Activated CD8-positive, alpha-beta T cell treated with anti-CD3 and anti-CD28 coated beads for 36 hours (primary cell): ENCODE measurements at regions not wholly inside any gene's neighbourhood (a gene's known extent, or its start where the extent isn't known, plus 50 kb on each side); places are given as distances from the start of the nearest gene placed in this dataset.

Experiments used
- ATAC-seq: fragments of 200-7000 bp; cut with Tn5 transposase; one replicate; pipeline ENCODE4 v1.10.0; 2021; ENCODE audit warnings: mild to moderate bottlenecking, moderate library complexity
- CTCF ChIA-PET: fragments of 350-600 bp; sonication (Branson Sonifier 250); formaldehyde crosslinking; loops from one replicate; lab custom pipeline; 2021; ENCODE audit warnings: antibody characterized with exemption; lab: Charles Lee
- POLR2A ChIA-PET: fragments of 350-600 bp; sonication (Branson Sonifier 250); formaldehyde crosslinking; loops from one replicate; lab custom pipeline; 2021; ENCODE audit warnings: antibody characterized with exemption; lab: Charles Lee
- DNase-seq: peaks from one replicate; pipeline ENCODE4 v3.0.0-alpha.2; 2020
- H3K27ac Mint-ChIP-seq: one replicate; pipeline ENCODE4 v1.8.0; 2021; ENCODE audit warnings: mild to moderate bottlenecking, mixed read lengths
- H3K27me3 Mint-ChIP-seq: one replicate; pipeline ENCODE4 v1.8.0; 2021; ENCODE audit warnings: mixed read lengths
- H3K36me3 Mint-ChIP-seq: one replicate; pipeline ENCODE4 v1.8.0; 2021; ENCODE audit warnings: low read depth, mixed read lengths
- H3K4me1 Mint-ChIP-seq: one replicate; pipeline ENCODE4 v1.8.0; 2021; ENCODE audit warnings: low read depth, mixed read lengths
- H3K4me3 Mint-ChIP-seq: one replicate; pipeline ENCODE4 v1.8.0; 2021; ENCODE audit warnings: mild to moderate bottlenecking, moderate library complexity, mixed read lengths
- H3K9me3 Mint-ChIP-seq: one replicate; pipeline ENCODE4 v1.8.0; 2021; ENCODE audit warnings: mixed read lengths
- intact Hi-C: fragments of 100-400 bp; cut with micrococcal nuclease; formaldehyde crosslinking; loops from one replicate; pipeline ENCODE4 v1.10.0; 2022
- TF ChIP-seq, protein P1 (sequence below): fragments of 200-600 bp; IDR thresholded peaks from one replicate; pipeline ENCODE4 v1.8.0; 2022; ENCODE audit warnings: antibody characterized with exemption, mild to moderate bottlenecking

DNA sequence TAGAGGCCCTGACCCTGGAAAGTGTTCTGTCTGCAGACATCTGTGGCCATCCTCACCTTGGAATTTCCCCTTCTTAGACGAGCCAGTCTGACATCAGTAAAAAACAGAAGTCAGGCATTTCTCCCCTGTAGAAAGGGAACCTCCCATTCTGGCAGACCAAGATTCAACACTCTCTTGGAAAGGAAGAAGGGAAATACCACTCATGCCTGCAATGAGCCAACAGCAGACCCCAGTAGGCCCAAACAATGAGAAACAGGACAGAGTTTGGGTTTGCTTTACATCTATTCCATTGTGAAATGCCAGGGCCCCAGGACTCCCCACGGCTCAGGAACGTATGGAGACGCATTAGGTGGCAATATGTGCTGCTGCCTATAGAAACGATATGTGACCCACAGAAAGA lies 264.0 kb upstream of the NSMCE3 start:
- TF ChIP-seq, protein P1, sequence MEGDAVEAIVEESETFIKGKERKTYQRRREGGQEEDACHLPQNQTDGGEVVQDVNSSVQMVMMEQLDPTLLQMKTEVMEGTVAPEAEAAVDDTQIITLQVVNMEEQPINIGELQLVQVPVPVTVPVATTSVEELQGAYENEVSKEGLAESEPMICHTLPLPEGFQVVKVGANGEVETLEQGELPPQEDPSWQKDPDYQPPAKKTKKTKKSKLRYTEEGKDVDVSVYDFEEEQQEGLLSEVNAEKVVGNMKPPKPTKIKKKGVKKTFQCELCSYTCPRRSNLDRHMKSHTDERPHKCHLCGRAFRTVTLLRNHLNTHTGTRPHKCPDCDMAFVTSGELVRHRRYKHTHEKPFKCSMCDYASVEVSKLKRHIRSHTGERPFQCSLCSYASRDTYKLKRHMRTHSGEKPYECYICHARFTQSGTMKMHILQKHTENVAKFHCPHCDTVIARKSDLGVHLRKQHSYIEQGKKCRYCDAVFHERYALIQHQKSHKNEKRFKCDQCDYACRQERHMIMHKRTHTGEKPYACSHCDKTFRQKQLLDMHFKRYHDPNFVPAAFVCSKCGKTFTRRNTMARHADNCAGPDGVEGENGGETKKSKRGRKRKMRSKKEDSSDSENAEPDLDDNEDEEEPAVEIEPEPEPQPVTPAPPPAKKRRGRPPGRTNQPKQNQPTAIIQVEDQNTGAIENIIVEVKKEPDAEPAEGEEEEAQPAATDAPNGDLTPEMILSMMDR = no peak
- DNase-seq (no peak), ATAC-seq (no peak)
- intact Hi-C loops = no loop called here
- no peaks in the 10 kb centered on the region for H3K9me3 Mint-ChIP-seq
- CTCF ChIA-PET = no interaction called here
- no peaks in the 10 kb centered on the region for H3K36me3 Mint-ChIP-seq
- no peaks in the 10 kb centered on the region for H3K4me1 Mint-ChIP-seq
- no peaks in the 10 kb centered on the region for H3K27me3 Mint-ChIP-seq
- no peak overlapping the region for H3K27ac Mint-ChIP-seq
- H3K4me3 Mint-ChIP-seq = no peak overlapping the region
- POLR2A ChIA-PET = no interaction called here

DNA sequence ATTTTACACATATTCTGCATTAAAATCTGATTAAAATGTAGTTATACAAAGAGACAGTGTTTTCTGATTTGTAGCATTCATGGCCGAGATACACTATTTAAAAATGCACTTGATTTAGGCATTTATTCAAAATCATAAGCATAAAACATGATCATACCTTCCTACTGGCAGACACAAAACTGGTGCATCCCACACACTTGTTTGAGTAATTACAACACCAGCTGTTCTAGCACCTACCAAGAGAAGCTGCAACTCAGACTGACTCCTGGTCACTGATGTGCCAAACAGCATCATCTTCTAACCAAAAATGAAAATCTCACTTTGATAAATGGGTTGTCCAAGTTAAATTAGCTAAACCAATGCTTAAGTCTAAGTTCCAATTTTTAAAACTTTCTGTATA lies 262.7 kb upstream of the NSMCE3 start:
- intact Hi-C loops = no loop called here
- no peak overlapping the region for H3K27ac Mint-ChIP-seq
- no peak for ATAC-seq
- TF ChIP-seq, protein P1 = no peak
- no peaks in the 10 kb centered on the region for H3K4me1 Mint-ChIP-seq
- ChIA-PET CTCF (no interaction called here), POLR2A (no interaction called here)
- H3K27me3 Mint-ChIP-seq = no peaks in the 10 kb centered on the region
- no peaks in the 10 kb centered on the region for H3K36me3 Mint-ChIP-seq
- H3K4me3 Mint-ChIP-seq = no peak overlapping the region
- no peaks in the 10 kb centered on the region for H3K9me3 Mint-ChIP-seq
- no peak for DNase-seq

DNA sequence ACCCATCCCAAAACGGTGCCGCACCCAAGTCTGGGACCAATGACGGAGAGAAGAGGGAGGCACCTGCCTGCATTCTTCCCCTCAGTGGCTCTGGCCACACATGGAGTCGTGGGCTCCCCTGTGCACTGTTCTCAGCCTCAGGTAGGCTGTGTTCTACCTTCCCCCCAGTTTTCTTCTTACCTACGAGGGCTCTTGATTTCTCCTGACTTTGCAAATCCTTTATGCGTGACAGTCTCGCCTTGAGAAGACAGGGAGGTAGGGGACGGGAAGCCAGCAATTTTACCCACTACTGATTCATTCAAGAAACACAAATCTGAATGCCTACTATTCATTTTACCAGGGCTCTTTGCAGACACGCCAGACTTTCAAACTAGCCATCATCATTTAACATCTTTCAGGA lies 261.3 kb upstream of the NSMCE3 start:
- TF ChIP-seq, protein P1 = no peak
- Mint-ChIP-seq H3K4me1 (no peaks in the 10 kb centered on the region), H3K27ac (no peak overlapping the region), H3K27me3 (peaks cover 3% of the 10 kb centered on the region), H3K36me3 (no peaks in the 10 kb centered on the region), H3K9me3 (no peaks in the 10 kb centered on the region), H3K4me3 (no peak overlapping the region)
- ATAC-seq (no peak), DNase-seq (no peak)
- intact Hi-C loops = no loop called here
- CTCF ChIA-PET = no interaction called here
- POLR2A ChIA-PET = no interaction called here

DNA sequence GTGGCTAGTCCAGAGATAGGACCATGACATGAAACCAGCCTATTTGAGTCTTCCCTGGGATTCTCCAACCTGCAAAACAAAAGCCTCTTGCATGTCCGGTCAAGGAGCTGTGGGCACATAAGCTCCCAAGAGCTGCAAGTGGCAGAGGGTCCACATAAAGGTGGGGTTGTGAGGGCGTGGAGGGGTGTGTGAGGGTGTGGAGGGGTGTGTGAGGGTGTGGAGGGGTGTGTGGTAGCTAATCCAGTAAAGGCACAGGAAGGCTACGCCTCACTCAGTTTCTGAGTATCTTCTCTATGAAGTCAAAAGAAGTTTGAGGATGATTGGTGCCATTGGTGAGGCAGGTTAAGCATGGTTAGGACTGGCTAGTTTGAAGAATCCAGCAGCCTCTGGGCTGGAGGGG lies 259.4 kb upstream of the NSMCE3 start:
- H3K9me3 Mint-ChIP-seq = no peaks in the 10 kb centered on the region
- peaks cover 3% of the 10 kb centered on the region for H3K27me3 Mint-ChIP-seq

DNA sequence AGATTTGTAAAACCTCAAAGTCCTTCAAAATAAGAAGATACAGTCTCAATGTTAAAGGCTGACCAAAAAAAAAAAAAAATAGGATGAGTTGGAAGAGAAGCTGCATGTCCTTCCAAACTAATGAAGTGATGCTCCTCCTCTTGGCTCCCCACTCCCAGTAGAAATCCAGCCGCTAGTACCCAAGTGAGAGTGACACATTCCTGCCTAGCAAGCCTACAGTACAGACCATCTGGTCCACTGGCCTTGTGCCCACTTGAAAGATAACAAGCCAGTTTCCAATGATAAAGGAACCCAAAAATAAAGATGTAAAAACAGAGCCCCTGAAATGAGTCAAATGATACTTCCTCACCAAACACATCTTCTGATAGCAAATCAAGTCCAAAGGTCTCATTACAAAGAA lies 258.7 kb upstream of the NSMCE3 start:
- CTCF ChIA-PET = no interaction called here
- H3K4me3 Mint-ChIP-seq = no peak overlapping the region
- no peaks in the 10 kb centered on the region for H3K4me1 Mint-ChIP-seq
- DNase-seq (no peak), ATAC-seq (no peak)
- peaks cover 3% of the 10 kb centered on the region for H3K27me3 Mint-ChIP-seq
- no peaks in the 10 kb centered on the region for H3K36me3 Mint-ChIP-seq
- POLR2A ChIA-PET = interaction anchor here (0.6 kb wide), 1 partner anchor 38 kb away, joined by 3 read pairs; no protein-coding TSS in a partner anchor
- no peaks in the 10 kb centered on the region for H3K9me3 Mint-ChIP-seq
- TF ChIP-seq, protein P1 = no peak
- no peak overlapping the region for H3K27ac Mint-ChIP-seq
- intact Hi-C loops = no loop called here

More for the DNA sequence above, 259.4 kb upstream of the NSMCE3 start:
- Mint-ChIP-seq H3K36me3 (no peaks in the 10 kb centered on the region), H3K27ac (no peak overlapping the region), H3K4me1 (no peaks in the 10 kb centered on the region), H3K4me3 (no peak overlapping the region)
- CTCF ChIA-PET = no interaction called here
- POLR2A ChIA-PET = no interaction called here
- ATAC-seq (no peak), DNase-seq (no peak)
- intact Hi-C loops = no loop called here
- TF ChIP-seq, protein P1 = no peak
